ENCODE measurements at regions not wholly inside any gene's neighbourhood (a gene's known extent, or its start where the extent isn't known, plus 50 kb on each side); places are given as distances from the start of the nearest gene placed in this dataset.

- Histone ChIP-seq H3K36me3 (ENCODE audit: control insufficient read depth, low read length) (no peaks in the 10 kb centered on the region), H3K27me3 (ENCODE audit: control insufficient read depth, low read length) (no peaks in the 10 kb centered on the region), H3K4me3 (ENCODE audit: low read length) (no peak overlapping the region), H3K27ac (ENCODE audit: low read depth, low read length) (no peak overlapping the region), H3F3A (ENCODE audit: control insufficient read depth, insufficient read depth) (no peaks in the 10 kb centered on the region), H3K79me2 (ENCODE audit: control insufficient read depth, low read length) (no peaks in the 10 kb centered on the region), H4K20me1 (ENCODE audit: control insufficient read depth, insufficient read depth, low read depth, low read length) (no peaks in the 10 kb centered on the region), H3K4me1 (ENCODE audit: control insufficient read depth, low read length) (no peaks in the 10 kb centered on the region), H3K9me2 (replicated peaks; ENCODE audit: control insufficient read depth, low read length) (no peaks in the 10 kb centered on the region), H3K9me3 (ENCODE audit: control insufficient read depth, insufficient read depth, low read length) (no peaks in the 10 kb centered on the region), H3K4me2 (ENCODE audit: low read length) (no peak overlapping the region)
- TF ChIP-seq CTCF (IDR thresholded peaks at IDR 0.05; ENCODE audit: low read depth, low read length, poor library complexity, severe bottlenecking) (no peak), EZH2phosphoT487 (IDR thresholded peaks at IDR 0.05; ENCODE audit: borderline replicate concordance, low read length) (no peak)
Observed at GRCh38 chr4:148827781-148828180, 385.6 kb upstream of the NR3C2 start.

- no peaks in the 10 kb centered on the region for H3K79me2 ChIP-seq (ENCODE audit: control insufficient read depth, low read length)
- no peaks in the 10 kb centered on the region for H3K36me3 ChIP-seq (ENCODE audit: control insufficient read depth, low read length)
- TF ChIP-seq CTCF (IDR thresholded peaks at IDR 0.05; ENCODE audit: low read depth, low read length, poor library complexity, severe bottlenecking) (no peak), EZH2phosphoT487 (IDR thresholded peaks at IDR 0.05; ENCODE audit: borderline replicate concordance, low read length) (no peak)
Observed at GRCh38 chr4:148823419-148823769, 381.2 kb upstream of the NR3C2 start.

GRCh38 chr4:148822572-148823418, 380.6 kb upstream of the NR3C2 start:
- Histone ChIP-seq H3K27ac (ENCODE audit: low read depth, low read length) (no peak overlapping the region), H3K4me3 (ENCODE audit: low read length) (no peak overlapping the region), H3F3A (ENCODE audit: control insufficient read depth, insufficient read depth) (no peaks in the 10 kb centered on the region), H3K4me2 (ENCODE audit: low read length) (no peak overlapping the region), H3K9me3 (ENCODE audit: control insufficient read depth, insufficient read depth, low read length) (no peaks in the 10 kb centered on the region), H3K9me2 (replicated peaks; ENCODE audit: control insufficient read depth, low read length) (no peaks in the 10 kb centered on the region), H3K4me1 (ENCODE audit: control insufficient read depth, low read length) (no peaks in the 10 kb centered on the region), H3K27me3 (ENCODE audit: control insufficient read depth, low read length) (no peaks in the 10 kb centered on the region), H4K20me1 (ENCODE audit: control insufficient read depth, insufficient read depth, low read depth, low read length) (no peaks in the 10 kb centered on the region), H3K79me2 (ENCODE audit: control insufficient read depth, low read length) (no peaks in the 10 kb centered on the region), H3K36me3 (ENCODE audit: control insufficient read depth, low read length) (no peaks in the 10 kb centered on the region)
- TF ChIP-seq CTCF (IDR thresholded peaks at IDR 0.05; ENCODE audit: low read depth, low read length, poor library complexity, severe bottlenecking) = no peak
- TF ChIP-seq EZH2phosphoT487 (IDR thresholded peaks at IDR 0.05; ENCODE audit: borderline replicate concordance, low read length) = no peak

More at GRCh38 chr4:148823419-148823769, 381.2 kb upstream of the NR3C2 start:
- H3F3A ChIP-seq (ENCODE audit: control insufficient read depth, insufficient read depth) = no peaks in the 10 kb centered on the region
- no peaks in the 10 kb centered on the region for H3K9me3 ChIP-seq (ENCODE audit: control insufficient read depth, insufficient read depth, low read length)
- H3K27me3 ChIP-seq (ENCODE audit: control insufficient read depth, low read length) = no peaks in the 10 kb centered on the region
- H3K9me2 ChIP-seq (replicated peaks; ENCODE audit: control insufficient read depth, low read length) = no peaks in the 10 kb centered on the region
- no peak overlapping the region for H3K4me3 ChIP-seq (ENCODE audit: low read length)
- no peak overlapping the region for H3K4me2 ChIP-seq (ENCODE audit: low read length)
- H4K20me1 ChIP-seq (ENCODE audit: control insufficient read depth, insufficient read depth, low read depth, low read length) = no peaks in the 10 kb centered on the region
- H3K4me1 ChIP-seq (ENCODE audit: control insufficient read depth, low read length) = no peaks in the 10 kb centered on the region
- no peak overlapping the region for H3K27ac ChIP-seq (ENCODE audit: low read depth, low read length)
